ENCODE measurements at regions not wholly inside any gene's neighbourhood (a gene's known extent, or its start where the extent isn't known, plus 50 kb on each side); places are given as distances from the start of the nearest gene placed in this dataset.
"Not testable (repeated sequence)": the region's sequence is repeated elsewhere in the genome, so short reads cannot be mapped to it uniquely, and the experiment has no call there.

DNA sequence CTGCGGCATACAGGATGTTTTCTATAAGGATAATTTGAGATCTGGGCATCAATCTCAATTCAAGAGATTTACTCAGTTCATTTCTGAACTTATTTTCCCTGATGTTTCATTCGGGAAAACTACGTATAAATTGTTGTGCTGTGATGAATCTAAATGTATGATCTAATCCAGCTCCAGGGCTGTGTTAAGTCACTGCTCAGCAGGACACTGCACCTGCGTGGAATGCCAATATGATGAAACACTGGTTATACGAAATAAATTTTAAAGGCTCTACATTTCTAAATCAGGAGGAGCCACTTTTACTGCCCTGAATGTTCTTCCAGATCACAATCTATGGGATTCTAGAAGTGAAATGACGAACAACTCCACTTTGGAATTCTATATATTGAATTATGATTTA is 259.0 kb downstream of the HNMT start:
- DNase-seq = no peak

- DNase-seq = no peak
These were observed 262.9 kb downstream of the HNMT start for GRCh38 chr2:138227195-138227594.

DNA sequence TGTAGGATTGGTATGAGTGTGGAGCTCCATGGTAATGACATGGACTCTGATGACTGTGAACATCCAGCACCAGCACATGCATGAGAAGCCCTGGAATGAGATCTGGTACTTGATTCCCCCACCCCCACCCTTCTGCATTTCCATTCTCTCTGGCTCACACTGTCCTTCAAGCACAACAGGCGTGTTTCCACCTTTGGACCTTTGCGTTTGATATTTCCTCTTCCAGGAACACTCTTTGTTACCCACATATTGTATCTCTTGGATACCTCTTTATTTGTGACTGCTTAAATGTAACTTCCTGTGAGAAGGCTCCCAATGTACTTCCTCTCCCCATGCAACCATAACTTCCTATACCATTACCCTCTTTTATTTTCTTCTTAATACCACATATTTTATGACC is 263.8 kb downstream of the HNMT start:
- no peak for DNase-seq

- DNase-seq = no peak
These were observed 267.3 kb upstream of the SPOPL start for GRCh38 chr2:138234265-138234664.

GRCh38 chr2:138235041-138235440 is 266.5 kb upstream of the SPOPL start:
- no peak for DNase-seq

GRCh38 chr2:138236142-138236541 is 265.4 kb upstream of the SPOPL start:
- no peak for DNase-seq

DNA sequence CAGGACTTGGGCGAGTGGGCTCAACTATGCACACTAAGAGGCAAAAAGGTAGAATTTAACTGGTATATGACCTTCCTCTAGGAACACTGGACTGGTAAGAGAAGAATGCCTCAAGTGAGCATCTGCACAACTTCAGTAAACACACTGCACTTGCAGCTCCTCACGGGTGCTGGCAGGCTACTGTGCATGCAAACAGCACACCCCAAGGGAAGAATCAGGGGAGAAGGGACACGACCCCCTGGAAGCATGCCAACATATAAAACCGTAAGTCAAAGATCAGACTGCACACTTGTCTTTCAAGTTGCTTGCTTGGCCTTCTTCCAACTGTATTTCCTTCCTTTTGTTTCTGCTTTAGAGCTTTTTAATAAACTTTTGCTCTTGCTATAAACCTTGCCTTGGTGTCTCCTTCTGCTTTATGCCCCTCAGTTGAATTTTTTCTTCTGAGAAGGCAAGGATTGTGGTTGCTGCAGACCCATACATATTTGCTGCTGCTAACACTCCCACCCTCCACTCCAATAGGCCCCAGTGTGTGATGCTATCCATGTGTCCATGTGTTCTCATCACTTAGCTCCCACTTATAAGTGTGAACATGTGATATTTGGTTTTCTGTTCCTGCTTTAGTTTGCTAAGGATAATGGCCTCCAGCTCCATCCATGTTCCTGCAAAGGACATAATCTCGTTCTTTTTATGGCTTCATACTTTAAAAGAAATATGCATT is 263.7 kb upstream of the SPOPL start:
- DNase-seq = no peak

- no peak for DNase-seq
These were observed 262.7 kb upstream of the SPOPL start for GRCh38 chr2:138238908-138239307.

DNA sequence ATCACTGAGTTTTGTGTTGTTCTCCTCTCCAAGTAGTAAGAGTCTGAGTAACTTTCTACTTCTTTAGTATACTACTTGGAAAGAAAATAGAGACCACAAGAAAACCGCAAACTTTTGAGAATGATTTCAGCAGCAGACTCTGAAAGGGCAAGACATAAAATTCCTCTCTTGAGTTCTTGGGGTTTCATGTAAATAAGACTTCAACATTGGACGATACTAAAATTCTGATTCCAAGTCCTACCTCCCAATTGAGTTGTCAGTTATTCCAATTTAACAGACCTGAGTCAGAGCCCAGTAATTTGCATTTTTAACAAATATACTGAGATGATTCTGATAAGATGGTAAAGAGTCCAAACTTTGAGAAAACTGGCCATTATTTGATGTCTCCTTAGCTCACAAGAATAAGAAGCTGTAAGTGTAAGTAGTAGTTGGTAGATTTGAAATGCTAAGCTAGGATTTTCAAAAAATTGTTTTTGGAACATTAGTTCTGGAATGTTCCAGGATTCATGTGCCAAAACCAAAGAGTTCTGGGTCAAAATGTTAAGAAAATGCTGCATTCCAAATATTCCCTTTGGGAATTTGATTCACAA is 261.6 kb upstream of the SPOPL start:
- DNase-seq = no peak

DNA sequence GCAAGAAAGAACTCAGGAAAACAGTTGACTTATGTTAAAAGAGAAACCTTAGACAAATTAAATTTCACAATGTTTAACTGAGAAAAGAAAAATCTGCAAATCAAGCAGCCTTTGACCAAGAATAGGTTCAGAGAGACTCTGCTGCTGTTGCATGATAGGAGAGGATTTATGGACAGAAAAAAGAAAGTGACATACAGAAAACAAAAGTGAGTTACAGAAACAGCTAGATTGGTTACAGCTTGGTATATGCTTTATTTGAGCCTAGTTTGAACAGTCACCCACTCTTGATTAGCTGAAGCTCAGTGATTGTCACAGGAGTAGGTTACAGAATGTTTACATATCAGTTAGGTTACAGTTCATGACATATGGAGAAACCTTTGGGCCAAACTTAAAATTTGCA is 258.2 kb upstream of the SPOPL start:
- no peak for DNase-seq

DNA sequence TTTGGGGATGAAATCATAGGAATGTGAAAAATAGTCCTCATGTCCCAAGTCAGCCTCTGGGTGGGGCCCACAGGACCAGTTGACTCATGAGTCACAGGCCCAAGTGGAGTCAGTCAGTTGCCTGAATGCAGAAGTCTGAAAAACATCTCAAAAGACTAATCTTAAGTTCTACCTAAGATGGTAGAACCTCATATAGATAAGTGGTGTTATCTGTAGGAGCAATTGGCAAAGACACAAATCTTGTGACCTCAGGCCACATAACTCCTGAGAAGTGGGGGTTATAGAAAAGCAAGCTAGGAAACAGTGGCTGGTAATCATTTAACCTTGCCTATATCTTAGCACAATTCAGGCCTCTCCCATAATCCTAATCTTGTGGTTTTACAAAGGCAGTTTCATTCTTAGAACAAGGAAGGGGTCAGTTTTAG is 257.1 kb upstream of the SPOPL start:
- DNase-seq = no peak

DNA sequence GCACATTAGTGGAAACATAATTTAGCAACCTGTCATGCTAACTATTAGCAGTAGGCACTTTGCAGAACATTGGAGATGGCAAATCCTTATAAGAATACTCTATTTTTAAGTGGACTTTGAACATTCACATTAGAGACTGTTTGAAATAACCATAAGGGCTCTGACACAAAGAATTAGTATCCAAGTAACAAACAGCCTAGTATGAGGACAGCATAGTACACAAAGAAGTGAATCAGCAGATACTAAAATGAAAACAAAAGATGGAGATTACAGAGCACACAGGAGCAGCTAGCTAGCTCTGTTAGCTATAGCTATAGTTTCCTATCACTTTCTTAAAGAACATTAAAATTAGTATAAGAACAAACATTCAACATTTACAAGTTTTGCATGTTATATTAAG is 256.3 kb upstream of the SPOPL start:
- DNase-seq = no peak

- DNase-seq = no peak
These were observed 254.3 kb upstream of the SPOPL start for GRCh38 chr2:138247302-138247701.

GRCh38 chr2:138249207-138249606 is 252.4 kb upstream of the SPOPL start:
- DNase-seq = no peak

DNA sequence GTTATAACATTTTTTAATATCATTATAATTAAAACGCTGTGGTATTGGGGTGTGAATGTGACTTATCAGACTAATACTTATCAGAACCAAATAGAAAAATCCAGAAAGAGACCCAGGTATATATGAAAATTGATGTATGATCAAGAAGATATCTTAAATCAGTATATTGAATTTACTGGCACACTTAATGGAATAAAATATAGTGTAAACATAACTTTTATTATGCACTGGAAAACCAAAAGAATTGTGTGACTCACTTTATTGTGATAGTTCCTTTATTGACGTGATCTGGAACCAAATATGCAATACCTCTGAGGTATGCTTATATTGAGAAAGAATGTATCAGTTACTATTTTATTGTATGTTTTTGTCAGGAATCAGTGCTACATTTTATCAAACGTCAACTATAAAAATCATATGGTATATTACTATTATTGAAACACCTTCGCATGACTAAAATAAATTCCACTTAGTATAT is 250.7 kb upstream of the SPOPL start:
- DNase-seq = not testable (repeated sequence)

DNA sequence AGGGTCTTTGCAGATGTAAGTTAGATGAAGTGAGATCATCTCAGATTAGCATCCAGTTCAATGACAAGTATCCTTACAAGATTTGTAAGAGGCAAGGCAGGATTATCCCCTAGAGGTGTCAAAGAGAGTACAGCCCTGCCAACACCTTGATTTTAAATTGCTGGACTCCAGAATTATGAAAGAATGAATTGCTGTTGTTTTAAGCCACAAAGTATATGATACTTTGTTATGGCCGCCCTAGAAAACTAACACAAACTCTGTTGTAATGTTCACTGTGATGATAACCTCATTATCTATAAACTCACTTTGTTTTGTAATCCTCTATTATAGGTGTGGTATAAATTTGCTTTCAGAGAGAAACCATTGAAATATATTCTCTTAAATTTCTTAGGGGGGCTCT is 249.0 kb upstream of the SPOPL start:
- DNase-seq = no peak

- DNase-seq = no peak
These were observed 245.9 kb upstream of the SPOPL start for GRCh38 chr2:138255670-138256069.

DNA sequence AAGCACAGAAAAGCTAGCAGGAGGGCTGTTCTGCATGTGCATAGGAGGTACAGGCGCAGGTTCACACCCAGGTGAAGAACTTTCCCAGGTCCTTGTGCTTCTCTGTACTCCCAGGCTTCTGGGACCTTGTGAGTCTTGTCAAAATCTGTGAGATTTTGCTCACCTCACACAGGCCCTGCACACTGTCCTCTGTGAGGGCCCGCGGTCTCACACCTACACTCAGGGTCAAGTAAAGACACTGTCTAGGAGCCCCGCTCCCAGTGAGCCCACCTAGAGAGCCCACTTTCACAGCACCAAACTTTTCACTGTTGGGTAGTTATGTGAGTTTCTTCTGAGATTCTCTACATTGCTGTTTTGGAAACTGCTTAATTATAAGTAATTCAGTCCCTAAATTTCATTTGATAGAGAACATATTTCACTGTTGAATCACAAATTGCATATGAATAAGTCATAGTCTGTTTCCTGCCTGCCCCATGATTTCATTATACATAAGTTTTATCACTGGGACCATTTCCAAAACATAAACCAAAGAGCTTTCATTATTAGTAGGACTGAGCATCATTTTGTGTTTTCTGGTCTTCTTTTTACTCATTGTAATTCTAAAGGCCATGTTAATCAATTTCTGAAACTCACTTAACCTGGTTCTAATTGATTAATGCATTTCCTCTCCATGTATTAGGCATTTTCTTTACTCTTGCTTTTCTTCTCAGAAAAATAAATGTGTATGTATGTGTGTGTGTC is 234.2 kb upstream of the SPOPL start:
- DNase-seq = no peak

GRCh38 chr2:138267902-138268254 is 233.7 kb upstream of the SPOPL start:
- no peak for DNase-seq

DNA sequence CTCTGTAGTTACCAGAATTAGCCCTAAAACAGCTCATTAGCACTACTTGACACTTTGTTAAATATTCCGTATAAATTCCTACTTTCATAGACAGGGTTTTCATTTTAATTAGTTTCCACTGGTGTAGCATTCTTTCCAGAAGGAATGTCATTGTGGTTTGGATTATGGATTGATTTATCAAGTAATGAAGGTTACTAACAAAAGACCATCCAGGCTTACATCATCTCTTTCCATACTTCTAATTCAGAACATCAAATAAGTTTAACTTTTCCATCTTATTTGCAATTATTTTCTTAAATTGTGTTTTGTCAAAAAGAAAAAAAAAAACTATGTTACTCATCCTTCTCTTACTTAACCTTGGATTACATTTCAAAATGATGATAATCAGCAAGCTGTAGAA is 231.8 kb upstream of the SPOPL start:
- no peak for DNase-seq

DNA sequence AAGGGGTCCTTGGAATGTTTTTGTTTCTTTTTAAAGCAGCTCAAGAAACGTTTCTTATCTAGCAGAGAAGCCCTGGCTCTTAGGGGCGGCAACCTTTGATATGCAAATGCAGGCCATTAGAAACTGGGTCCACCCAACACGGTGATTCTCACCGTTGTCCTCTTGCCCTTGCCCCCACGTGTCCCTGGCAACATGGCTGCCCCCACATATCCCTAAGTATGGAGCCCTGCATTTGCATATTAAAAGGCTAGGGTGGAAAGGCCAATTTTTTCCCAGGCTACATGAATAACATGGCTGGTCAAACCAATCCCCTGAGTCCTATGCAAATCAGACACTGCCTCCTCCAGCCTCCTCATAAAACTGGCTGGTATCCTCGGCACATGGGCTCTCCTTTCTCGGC is 230.1 kb upstream of the SPOPL start:
- no peak for DNase-seq

- no peak for DNase-seq
These were observed 228.9 kb upstream of the SPOPL start for GRCh38 chr2:138272524-138273195.

GRCh38 chr2:138273280-138273679 is 228.3 kb upstream of the SPOPL start:
- not testable (repeated sequence) for DNase-seq

All from NCI-H446 treated with DMSO at 0.1 percent for 48 hours (cell line).